ENCODE measurements at regions not wholly inside any gene's neighbourhood (a gene's known extent, or its start where the extent isn't known, plus 50 kb on each side); places are given as distances from the start of the nearest gene placed in this dataset.
"Not testable (repeated sequence)": the region's sequence is repeated elsewhere in the genome, so short reads cannot be mapped to it uniquely, and the experiment has no call there.

DNA sequence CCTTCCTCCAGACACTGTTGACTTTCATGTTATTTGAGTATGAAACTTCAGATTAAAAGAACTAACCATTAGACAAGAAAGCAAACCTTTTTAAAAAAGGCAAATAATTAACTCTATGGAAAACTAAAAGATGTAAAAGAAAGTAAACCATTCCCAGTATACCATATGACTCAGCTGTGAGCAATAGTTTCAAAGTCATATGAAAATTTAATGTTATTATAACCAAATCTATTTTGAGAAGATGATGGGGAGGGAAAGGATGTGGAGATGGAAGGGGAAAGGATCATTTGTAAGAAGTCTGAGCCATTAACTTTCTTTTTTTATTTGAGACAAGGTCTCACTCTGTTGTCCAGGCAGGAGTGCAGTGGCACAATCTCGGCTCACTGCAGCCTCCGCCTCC, 131.8 kb downstream of the IRX5 start:
- DNase-seq (ENCODE audit: low read depth in 1 of 2, low spot score in 1 of 2), result no peak
- no peak overlapping the region for H3K27ac ChIP-seq
- H3K9me3 ChIP-seq (ENCODE audit: low read depth), result no peaks in the 10 kb centered on the region
- peaks cover 35% of the 10 kb centered on the region for H3K27me3 ChIP-seq
- TF ChIP-seq, protein P1, sequence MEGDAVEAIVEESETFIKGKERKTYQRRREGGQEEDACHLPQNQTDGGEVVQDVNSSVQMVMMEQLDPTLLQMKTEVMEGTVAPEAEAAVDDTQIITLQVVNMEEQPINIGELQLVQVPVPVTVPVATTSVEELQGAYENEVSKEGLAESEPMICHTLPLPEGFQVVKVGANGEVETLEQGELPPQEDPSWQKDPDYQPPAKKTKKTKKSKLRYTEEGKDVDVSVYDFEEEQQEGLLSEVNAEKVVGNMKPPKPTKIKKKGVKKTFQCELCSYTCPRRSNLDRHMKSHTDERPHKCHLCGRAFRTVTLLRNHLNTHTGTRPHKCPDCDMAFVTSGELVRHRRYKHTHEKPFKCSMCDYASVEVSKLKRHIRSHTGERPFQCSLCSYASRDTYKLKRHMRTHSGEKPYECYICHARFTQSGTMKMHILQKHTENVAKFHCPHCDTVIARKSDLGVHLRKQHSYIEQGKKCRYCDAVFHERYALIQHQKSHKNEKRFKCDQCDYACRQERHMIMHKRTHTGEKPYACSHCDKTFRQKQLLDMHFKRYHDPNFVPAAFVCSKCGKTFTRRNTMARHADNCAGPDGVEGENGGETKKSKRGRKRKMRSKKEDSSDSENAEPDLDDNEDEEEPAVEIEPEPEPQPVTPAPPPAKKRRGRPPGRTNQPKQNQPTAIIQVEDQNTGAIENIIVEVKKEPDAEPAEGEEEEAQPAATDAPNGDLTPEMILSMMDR (IDR thresholded peaks at IDR 0.05; ENCODE audit: low read depth, low read length), result no peak
- H3K4me1 ChIP-seq (ENCODE audit: low read depth), result no peaks in the 10 kb centered on the region
- H3K4me3 ChIP-seq, result no peak overlapping the region
- no peaks in the 10 kb centered on the region for H3K36me3 ChIP-seq

DNA sequence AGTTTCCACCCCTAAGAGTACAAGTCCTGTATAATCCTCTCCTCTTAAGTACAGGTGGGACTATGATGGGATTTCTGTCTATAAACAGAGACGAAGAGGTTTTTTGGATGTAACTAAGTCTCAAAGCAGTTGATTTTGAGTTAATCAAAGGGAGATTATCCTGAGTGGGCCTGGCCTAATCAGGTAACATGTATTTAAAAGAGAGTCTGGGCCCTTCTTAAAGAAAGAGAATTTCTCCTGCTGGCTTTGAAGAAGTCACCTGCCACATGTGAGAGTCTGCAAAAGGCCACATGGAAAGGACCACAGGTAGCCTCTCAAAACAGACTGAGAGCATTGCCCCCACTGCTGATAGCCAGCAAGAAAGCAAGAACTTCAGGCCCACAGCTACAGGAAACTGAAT, 142.3 kb downstream of the IRX5 start:
- no peak for DNase-seq (ENCODE audit: low read depth in 1 of 2, low spot score in 1 of 2)

DNA sequence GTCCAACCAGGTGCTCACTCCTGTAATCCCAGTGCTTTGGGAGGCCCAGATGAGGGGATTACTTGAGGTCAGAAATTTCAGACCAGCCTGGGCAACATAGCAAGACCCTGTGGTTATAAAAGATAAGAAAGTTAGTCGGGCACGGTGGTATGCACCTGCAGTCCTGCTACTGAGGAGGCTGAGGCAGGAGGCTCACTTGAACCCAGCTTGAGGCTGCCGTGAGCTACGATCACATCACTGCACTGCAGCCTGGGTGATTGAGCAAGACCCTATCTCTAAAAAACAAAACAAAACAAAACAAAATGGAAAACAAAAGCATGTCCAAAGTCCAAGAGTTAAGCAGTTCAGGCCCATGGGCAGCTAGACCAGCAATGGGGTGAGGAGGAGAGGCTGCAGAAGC, 143.2 kb downstream of the IRX5 start:
- Histone ChIP-seq H3K4me3 (no peak overlapping the region), H3K36me3 (no peaks in the 10 kb centered on the region), H3K4me1 (ENCODE audit: low read depth) (no peaks in the 10 kb centered on the region), H3K27ac (no peak overlapping the region), H3K27me3 (no peaks in the 10 kb centered on the region), H3K9me3 (ENCODE audit: low read depth) (no peaks in the 10 kb centered on the region)
- DNase-seq (ENCODE audit: low read depth in 1 of 2, low spot score in 1 of 2), result no peak
- TF ChIP-seq, protein P1 (IDR thresholded peaks at IDR 0.05; ENCODE audit: low read depth, low read length), result no peak

More for the DNA sequence above, 142.3 kb downstream of the IRX5 start:
- no peaks in the 10 kb centered on the region for H3K27me3 ChIP-seq
- no peak overlapping the region for H3K27ac ChIP-seq
- no peaks in the 10 kb centered on the region for H3K9me3 ChIP-seq (ENCODE audit: low read depth)
- H3K4me1 ChIP-seq (ENCODE audit: low read depth), result no peaks in the 10 kb centered on the region
- H3K4me3 ChIP-seq, result no peak overlapping the region
- TF ChIP-seq, protein P1 (IDR thresholded peaks at IDR 0.05; ENCODE audit: low read depth, low read length), result no peak
- H3K36me3 ChIP-seq, result no peaks in the 10 kb centered on the region

DNA sequence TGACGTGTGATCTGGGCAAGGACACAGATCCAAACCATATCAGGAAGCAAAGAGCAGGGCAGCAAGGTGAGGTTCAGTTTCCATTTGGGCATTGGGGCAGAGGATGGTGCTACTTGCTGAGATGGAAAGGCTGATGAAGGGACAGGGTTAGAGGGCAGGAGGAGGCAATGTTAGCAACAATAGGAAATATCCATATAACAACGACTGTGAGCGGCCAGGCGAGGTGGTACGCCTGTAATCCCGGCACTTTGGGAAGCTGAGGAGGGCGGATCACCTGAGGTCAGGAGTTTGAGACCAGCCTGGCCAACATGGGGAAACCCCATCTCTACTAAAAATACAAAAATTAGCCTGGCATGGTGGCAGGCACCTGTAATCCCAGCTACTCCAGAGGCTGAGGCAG, 144.5 kb downstream of the IRX5 start:
- H3K9me3 ChIP-seq (ENCODE audit: low read depth); H3K27me3 ChIP-seq; H3K4me3 ChIP-seq; H3K36me3 ChIP-seq; DNase-seq (ENCODE audit: low read depth in 1 of 2, low spot score in 1 of 2); H3K4me1 ChIP-seq (ENCODE audit: low read depth); H3K27ac ChIP-seq: not testable (repeated sequence)

DNA sequence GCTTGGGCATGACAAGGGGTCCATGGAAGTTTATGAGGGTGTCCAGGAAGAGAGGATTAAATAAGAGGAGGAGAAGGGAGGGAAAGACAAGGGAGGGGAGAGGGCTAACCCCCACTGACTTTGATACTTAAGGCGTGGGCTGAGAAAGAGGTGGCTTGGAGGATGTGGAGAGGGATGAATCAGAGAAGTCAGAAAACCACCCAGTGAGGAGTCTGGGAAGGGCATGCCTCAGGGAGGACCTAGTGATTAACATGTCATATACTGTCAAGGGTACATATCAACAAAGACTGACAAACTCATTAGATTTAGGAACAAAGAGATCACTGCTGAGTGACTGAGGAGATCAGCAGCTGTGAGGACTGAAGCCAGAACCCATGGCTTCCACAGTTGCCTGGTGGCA, 145.4 kb downstream of the IRX5 start:
- Histone ChIP-seq H3K36me3 (no peaks in the 10 kb centered on the region), H3K27me3 (no peaks in the 10 kb centered on the region), H3K4me3 (no peak overlapping the region), H3K27ac (no peak overlapping the region), H3K4me1 (ENCODE audit: low read depth) (no peaks in the 10 kb centered on the region), H3K9me3 (ENCODE audit: low read depth) (no peaks in the 10 kb centered on the region)
- TF ChIP-seq, protein P1 (IDR thresholded peaks at IDR 0.05; ENCODE audit: low read depth, low read length), result no peak
- no peak for DNase-seq (ENCODE audit: low read depth in 1 of 2, low spot score in 1 of 2)

DNA sequence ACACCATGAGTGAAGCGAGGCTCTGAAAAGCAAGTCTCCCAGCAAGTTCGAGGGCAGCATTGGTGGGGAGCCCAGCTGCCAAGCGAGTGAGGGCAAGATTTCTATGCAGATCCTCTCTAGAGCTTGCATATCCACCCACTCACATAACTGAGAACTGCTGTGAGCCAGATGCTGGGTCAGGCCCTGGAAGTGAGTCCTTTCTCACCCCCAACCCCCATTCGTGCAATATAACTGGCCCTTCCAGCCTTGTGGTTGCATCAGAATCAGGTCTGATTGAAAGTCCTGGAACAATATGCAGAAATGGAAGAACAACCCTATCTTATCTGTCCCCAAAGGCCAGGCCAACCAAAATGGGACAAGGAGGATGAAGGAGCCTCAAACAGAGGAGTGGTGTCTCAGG, 146.6 kb downstream of the IRX5 start:
- no peak overlapping the region for H3K4me3 ChIP-seq
- no peaks in the 10 kb centered on the region for H3K36me3 ChIP-seq
- no peak overlapping the region for H3K27ac ChIP-seq
- TF ChIP-seq, protein P1 (IDR thresholded peaks at IDR 0.05; ENCODE audit: low read depth, low read length), result no peak
- H3K4me1 ChIP-seq (ENCODE audit: low read depth), result no peaks in the 10 kb centered on the region
- H3K27me3 ChIP-seq, result no peaks in the 10 kb centered on the region
- no peaks in the 10 kb centered on the region for H3K9me3 ChIP-seq (ENCODE audit: low read depth)
- DNase-seq (ENCODE audit: low read depth in 1 of 2, low spot score in 1 of 2), result no peak

Data from cardiac muscle cell (in vitro differentiated cells and primary cell).